ENCODE measurements at regions not wholly inside any gene's neighbourhood (a gene's known extent, or its start where the extent isn't known, plus 50 kb on each side); places are given as distances from the start of the nearest gene placed in this dataset.

- no peak for TF ChIP-seq CTCF (IDR thresholded peaks at IDR 0.05)
- no peak for TF ChIP-seq POLR2A (IDR thresholded peaks at IDR 0.05)
Measured at GRCh38 chrX:46235778-46236177, 309.4 kb downstream of the ZNF674 start.
